ENCODE measurements at regions not wholly inside any gene's neighbourhood (a gene's known extent, or its start where the extent isn't known, plus 50 kb on each side); places are given as distances from the start of the nearest gene placed in this dataset.

GRCh38 chr10:117619223-117619622, 76.7 kb downstream of the EMX2 start:
- no peak overlapping the region for H3K9ac ChIP-seq (ENCODE audit: low read depth in 2 of 2, low read length in 2 of 2)
- no peaks in the 10 kb centered on the region for H3K36me3 ChIP-seq
- intact Hi-C loops (cut with DNase I): no loop called here
- no peak overlapping the region for H3K27ac ChIP-seq
- DNase-seq: no peak
- TF ChIP-seq, protein P1, sequence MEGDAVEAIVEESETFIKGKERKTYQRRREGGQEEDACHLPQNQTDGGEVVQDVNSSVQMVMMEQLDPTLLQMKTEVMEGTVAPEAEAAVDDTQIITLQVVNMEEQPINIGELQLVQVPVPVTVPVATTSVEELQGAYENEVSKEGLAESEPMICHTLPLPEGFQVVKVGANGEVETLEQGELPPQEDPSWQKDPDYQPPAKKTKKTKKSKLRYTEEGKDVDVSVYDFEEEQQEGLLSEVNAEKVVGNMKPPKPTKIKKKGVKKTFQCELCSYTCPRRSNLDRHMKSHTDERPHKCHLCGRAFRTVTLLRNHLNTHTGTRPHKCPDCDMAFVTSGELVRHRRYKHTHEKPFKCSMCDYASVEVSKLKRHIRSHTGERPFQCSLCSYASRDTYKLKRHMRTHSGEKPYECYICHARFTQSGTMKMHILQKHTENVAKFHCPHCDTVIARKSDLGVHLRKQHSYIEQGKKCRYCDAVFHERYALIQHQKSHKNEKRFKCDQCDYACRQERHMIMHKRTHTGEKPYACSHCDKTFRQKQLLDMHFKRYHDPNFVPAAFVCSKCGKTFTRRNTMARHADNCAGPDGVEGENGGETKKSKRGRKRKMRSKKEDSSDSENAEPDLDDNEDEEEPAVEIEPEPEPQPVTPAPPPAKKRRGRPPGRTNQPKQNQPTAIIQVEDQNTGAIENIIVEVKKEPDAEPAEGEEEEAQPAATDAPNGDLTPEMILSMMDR (IDR thresholded peaks at IDR 0.05): no peak
- H3K4me3 ChIP-seq: no peak overlapping the region
- H3K4me1 ChIP-seq: no peaks in the 10 kb centered on the region
- H3K27me3 ChIP-seq: no peaks in the 10 kb centered on the region
- no peaks in the 10 kb centered on the region for H3K9me3 ChIP-seq

- Histone ChIP-seq H3K27me3 (no peaks in the 10 kb centered on the region), H3K4me3 (no peak overlapping the region), H3K36me3 (no peaks in the 10 kb centered on the region), H3K4me1 (no peaks in the 10 kb centered on the region), H3K9ac (ENCODE audit: low read depth in 2 of 2, low read length in 2 of 2) (no peak overlapping the region), H3K27ac (no peak overlapping the region), H3K9me3 (no peaks in the 10 kb centered on the region)
- intact Hi-C loops (cut with DNase I): no loop called here
- DNase-seq: no peak
- TF ChIP-seq, protein P1 (IDR thresholded peaks at IDR 0.05): no peak
Observed at GRCh38 chr10:117619707-117620405, 77.3 kb downstream of the EMX2 start.

- no peak overlapping the region for H3K27ac ChIP-seq
- DNase-seq: no peak
- intact Hi-C loops (cut with DNase I): no loop called here
- no peak overlapping the region for H3K4me3 ChIP-seq
- H3K36me3 ChIP-seq: no peaks in the 10 kb centered on the region
- TF ChIP-seq, protein P1 (IDR thresholded peaks at IDR 0.05): no peak
- no peak overlapping the region for H3K9ac ChIP-seq (ENCODE audit: low read depth in 2 of 2, low read length in 2 of 2)
- H3K27me3 ChIP-seq: no peaks in the 10 kb centered on the region
- H3K4me1 ChIP-seq: no peaks in the 10 kb centered on the region
- no peaks in the 10 kb centered on the region for H3K9me3 ChIP-seq
Observed at GRCh38 chr10:117621196-117621595, 78.7 kb downstream of the EMX2 start.

DNA sequence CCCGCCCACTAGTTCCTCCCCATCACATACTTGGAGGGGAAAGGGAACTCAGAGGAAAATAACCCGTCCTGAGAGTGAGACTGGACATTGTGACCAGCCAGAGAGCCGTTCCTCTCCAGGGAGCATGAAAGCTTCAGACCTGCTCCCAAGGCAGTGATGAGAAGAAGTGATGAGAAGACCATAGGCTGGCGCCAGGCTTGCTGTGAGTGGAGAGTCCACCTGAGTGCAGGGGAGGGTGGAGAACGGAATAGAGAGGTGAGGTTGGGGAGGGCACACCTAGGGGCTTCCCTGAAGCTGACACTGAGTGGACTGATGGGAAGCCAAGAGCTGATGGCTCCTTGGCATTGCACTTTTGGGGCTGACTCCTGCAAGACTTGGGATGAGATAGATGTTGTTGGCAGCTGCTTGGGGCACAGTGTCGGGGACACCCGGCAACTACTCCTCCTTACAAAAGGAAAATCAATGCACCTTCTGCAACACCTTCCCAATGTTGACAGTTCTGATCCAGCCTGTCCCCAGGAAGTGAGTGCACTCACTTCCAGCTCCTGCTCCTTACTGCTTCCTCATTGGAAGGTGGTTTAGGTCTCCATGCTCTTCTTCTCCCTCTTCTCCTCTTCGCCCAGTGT, 79.4 kb downstream of the EMX2 start:
- H3K9ac ChIP-seq (ENCODE audit: low read depth in 2 of 2, low read length in 2 of 2): no peak overlapping the region
- H3K27ac ChIP-seq: no peak overlapping the region
- no peak for DNase-seq
- H3K9me3 ChIP-seq: no peaks in the 10 kb centered on the region
- TF ChIP-seq, protein P1 (IDR thresholded peaks at IDR 0.05): no peak
- no peak overlapping the region for H3K4me3 ChIP-seq
- H3K4me1 ChIP-seq: no peaks in the 10 kb centered on the region
- intact Hi-C loops (cut with DNase I): no loop called here
- H3K27me3 ChIP-seq: no peaks in the 10 kb centered on the region
- no peaks in the 10 kb centered on the region for H3K36me3 ChIP-seq

DNA sequence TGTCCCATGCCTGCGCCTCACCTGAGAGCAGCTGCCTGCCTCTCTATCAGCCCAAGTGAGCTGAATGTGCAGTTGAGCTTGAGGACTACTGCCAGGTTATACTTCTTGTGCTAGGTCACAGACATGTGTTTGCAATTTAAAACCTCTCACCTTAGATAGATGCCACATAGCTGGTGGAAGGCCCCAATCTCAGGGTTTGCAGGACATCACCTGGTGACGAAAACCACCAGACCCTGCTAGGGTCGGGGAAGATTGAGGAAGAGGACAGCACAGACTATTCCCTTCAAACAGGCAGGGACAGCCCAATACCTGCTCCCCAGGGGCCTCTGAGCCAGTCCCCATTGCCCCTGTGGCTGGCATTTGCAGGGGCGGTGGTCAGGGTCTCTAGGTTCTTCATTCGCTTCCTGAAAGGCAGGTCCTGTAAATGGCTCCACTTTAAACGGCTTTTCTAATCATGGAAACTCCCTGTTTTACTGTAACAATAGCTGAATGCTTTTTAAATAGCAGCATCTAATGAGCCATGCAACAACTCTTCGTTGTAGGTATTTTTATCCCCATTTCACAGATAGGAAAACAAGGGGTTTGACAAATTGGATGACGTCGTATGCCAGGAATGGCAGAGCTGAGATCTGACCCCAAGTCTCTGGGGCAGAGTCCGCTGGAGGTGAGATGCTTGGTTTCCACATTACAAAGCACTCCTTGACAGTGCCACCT, 80.1 kb downstream of the EMX2 start:
- DNase-seq: no peak
- Histone ChIP-seq H3K27me3 (no peaks in the 10 kb centered on the region), H3K27ac (no peak overlapping the region), H3K4me3 (no peak overlapping the region), H3K4me1 (no peaks in the 10 kb centered on the region), H3K9ac (ENCODE audit: low read depth in 2 of 2, low read length in 2 of 2) (no peak overlapping the region), H3K36me3 (no peaks in the 10 kb centered on the region), H3K9me3 (no peaks in the 10 kb centered on the region)
- intact Hi-C loops (cut with DNase I): no loop called here
- TF ChIP-seq, protein P1 (IDR thresholded peaks at IDR 0.05): no peak

All from colonic mucosa (tissue), 4 donors.